ENCODE measurements at regions not wholly inside any gene's neighbourhood (a gene's known extent, or its start where the extent isn't known, plus 50 kb on each side); places are given as distances from the start of the nearest gene placed in this dataset.
"Not testable (repeated sequence)": the region's sequence is repeated elsewhere in the genome, so short reads cannot be mapped to it uniquely, and the experiment has no call there.

DNA sequence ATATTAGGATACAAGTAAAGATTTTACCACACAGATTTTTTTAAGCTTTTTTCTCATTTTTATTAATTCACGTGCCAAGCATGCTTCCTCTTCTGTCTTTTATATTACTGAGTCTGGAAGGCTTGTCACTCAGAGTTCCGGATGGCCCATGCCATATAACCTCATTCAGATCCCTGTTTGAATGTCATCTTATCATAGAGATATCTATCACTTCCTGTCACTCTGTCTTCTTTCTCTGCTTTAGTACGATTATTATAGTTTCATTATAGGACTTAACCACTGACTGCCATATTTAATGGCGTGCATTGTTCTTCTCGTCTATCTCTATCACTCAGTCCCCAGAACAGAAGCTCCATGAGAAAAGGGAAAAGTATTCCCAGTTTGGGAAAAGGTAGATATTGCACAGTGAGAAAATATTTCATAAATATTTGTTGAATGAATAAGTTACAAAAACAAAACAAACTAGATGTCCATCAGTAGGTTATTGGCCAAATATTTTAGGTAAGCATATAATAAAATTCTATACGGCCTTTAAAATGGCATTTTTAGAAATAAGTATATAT is 296.9 kb upstream of the GOT2 start:
- Histone ChIP-seq H3K36me3 (ENCODE audit: control insufficient read depth in 2 of 3, insufficient read depth in 3 of 3, low read length in 3 of 3) (no peaks in the 10 kb centered on the region), H3K9me3 (ENCODE audit: control insufficient read depth in 2 of 3, insufficient read depth in 1 of 3, low read length in 3 of 3) (peaks cover 0 to 7% (median 0%) of the 10 kb centered on the region in 3 donors), H3K4me3 (ENCODE audit: low read length in 3 of 3) (no peak overlapping the region), H3K27ac (ENCODE audit: low read depth in 2 of 2, low read length in 2 of 2) (no peak overlapping the region), H3K27me3 (ENCODE audit: control insufficient read depth, insufficient read depth, low read length) (no peaks in the 10 kb centered on the region), H3K4me1 (ENCODE audit: control insufficient read depth in 2 of 3, insufficient read depth in 2 of 3, low read depth in 1 of 3, low read length in 3 of 3) (no peaks in the 10 kb centered on the region), H3K9ac (ENCODE audit: low read length in 3 of 3) (no peak overlapping the region)
- DNase-seq (no peak), FAIRE-seq (no peak)
- intact Hi-C loops (cut with DNase I): no loop called here
- TF ChIP-seq CTCF (IDR thresholded peaks at IDR 0.05; ENCODE audit: borderline replicate concordance, extremely low read depth, insufficient read depth): no peak

- DNase-seq: no peak
- no peak for FAIRE-seq
- no peaks in the 10 kb centered on the region for H3K27me3 ChIP-seq (ENCODE audit: control insufficient read depth, insufficient read depth, low read length)
- H3K36me3 ChIP-seq (ENCODE audit: control insufficient read depth in 2 of 3, insufficient read depth in 3 of 3, low read length in 3 of 3): no peaks in the 10 kb centered on the region
- H3K9ac ChIP-seq (ENCODE audit: low read length in 3 of 3): no peak overlapping the region
- H3K9me3 ChIP-seq (ENCODE audit: control insufficient read depth in 2 of 3, insufficient read depth in 1 of 3, low read length in 3 of 3): peaks cover 0 to 3% (median 0%) of the 10 kb centered on the region in 3 donors
- no peak overlapping the region for H3K4me3 ChIP-seq (ENCODE audit: low read length in 3 of 3)
- TF ChIP-seq CTCF (IDR thresholded peaks at IDR 0.05; ENCODE audit: borderline replicate concordance, extremely low read depth, insufficient read depth): no peak
- intact Hi-C loops (cut with DNase I): no loop called here
- no peak overlapping the region for H3K27ac ChIP-seq (ENCODE audit: low read depth in 2 of 2, low read length in 2 of 2)
- no peaks in the 10 kb centered on the region for H3K4me1 ChIP-seq (ENCODE audit: control insufficient read depth in 2 of 3, insufficient read depth in 2 of 3, low read depth in 1 of 3, low read length in 3 of 3)
Observed at GRCh38 chr16:59021751-59022150, 287.6 kb upstream of the GOT2 start.

DNA sequence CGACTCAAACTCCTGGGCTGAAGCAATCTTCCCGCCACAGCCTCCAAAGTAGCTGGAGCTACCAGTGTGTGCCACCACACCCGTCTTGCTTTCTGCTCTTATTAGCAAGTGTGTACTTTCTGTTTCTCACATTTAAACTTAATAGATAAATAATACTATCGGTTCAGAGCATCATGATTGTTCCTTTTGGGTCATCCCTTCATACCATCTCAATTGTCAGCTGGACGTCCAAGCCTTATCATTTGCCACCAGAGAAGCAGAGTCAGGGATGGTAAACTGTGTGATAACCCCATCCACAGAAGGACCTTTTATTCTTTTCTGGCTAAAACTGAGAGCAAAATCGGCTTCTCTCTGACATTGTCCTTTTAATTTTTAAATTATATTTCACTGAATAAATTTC is 279.8 kb upstream of the GOT2 start:
- intact Hi-C loops (cut with DNase I): no loop called here
- DNase-seq: no peak
- Histone ChIP-seq H3K27ac (ENCODE audit: low read depth in 2 of 2, low read length in 2 of 2) (no peak overlapping the region), H3K9me3 (ENCODE audit: control insufficient read depth in 2 of 3, insufficient read depth in 1 of 3, low read length in 3 of 3) (no peaks in the 10 kb centered on the region), H3K9ac (ENCODE audit: low read length in 3 of 3) (no peak overlapping the region), H3K4me1 (ENCODE audit: control insufficient read depth in 2 of 3, insufficient read depth in 2 of 3, low read depth in 1 of 3, low read length in 3 of 3) (no peaks in the 10 kb centered on the region), H3K4me3 (ENCODE audit: low read length in 3 of 3) (no peak overlapping the region), H3K27me3 (ENCODE audit: control insufficient read depth, insufficient read depth, low read length) (no peaks in the 10 kb centered on the region), H3K36me3 (ENCODE audit: control insufficient read depth in 2 of 3, insufficient read depth in 3 of 3, low read length in 3 of 3) (no peaks in the 10 kb centered on the region)
- FAIRE-seq: no peak
- TF ChIP-seq CTCF (IDR thresholded peaks at IDR 0.05; ENCODE audit: borderline replicate concordance, extremely low read depth, insufficient read depth): no peak

- intact Hi-C loops (cut with DNase I): no loop called here
- no peaks in the 10 kb centered on the region for H3K27me3 ChIP-seq (ENCODE audit: control insufficient read depth, insufficient read depth, low read length)
- TF ChIP-seq CTCF (IDR thresholded peaks at IDR 0.05; ENCODE audit: borderline replicate concordance, extremely low read depth, insufficient read depth): no peak
- no peak overlapping the region for H3K27ac ChIP-seq (ENCODE audit: low read depth in 2 of 2, low read length in 2 of 2)
- DNase-seq: no peak
- no peaks in the 10 kb centered on the region for H3K4me1 ChIP-seq (ENCODE audit: control insufficient read depth in 2 of 3, insufficient read depth in 2 of 3, low read depth in 1 of 3, low read length in 3 of 3)
- H3K9ac ChIP-seq (ENCODE audit: low read length in 3 of 3): no peak overlapping the region
- no peak for FAIRE-seq
- H3K36me3 ChIP-seq (ENCODE audit: control insufficient read depth in 2 of 3, insufficient read depth in 3 of 3, low read length in 3 of 3): no peaks in the 10 kb centered on the region
- no peaks in the 10 kb centered on the region for H3K9me3 ChIP-seq (ENCODE audit: control insufficient read depth in 2 of 3, insufficient read depth in 1 of 3, low read length in 3 of 3)
- H3K4me3 ChIP-seq (ENCODE audit: low read length in 3 of 3): no peak overlapping the region
Observed at GRCh38 chr16:58999762-59000161, 265.6 kb upstream of the GOT2 start.

- intact Hi-C loops (cut with DNase I); H3K4me1 ChIP-seq (ENCODE audit: control insufficient read depth in 2 of 3, insufficient read depth in 2 of 3, low read depth in 1 of 3, low read length in 3 of 3); H3K27ac ChIP-seq (ENCODE audit: low read depth in 2 of 2, low read length in 2 of 2); DNase-seq; H3K4me3 ChIP-seq (ENCODE audit: low read length in 3 of 3); FAIRE-seq; H3K27me3 ChIP-seq (ENCODE audit: control insufficient read depth, insufficient read depth, low read length); H3K9ac ChIP-seq (ENCODE audit: low read length in 3 of 3); H3K36me3 ChIP-seq (ENCODE audit: control insufficient read depth in 2 of 3, insufficient read depth in 3 of 3, low read length in 3 of 3): not testable (repeated sequence)
- peaks cover 0 to 13% (median 5%) of the 10 kb centered on the region in 3 donors for H3K9me3 ChIP-seq (ENCODE audit: control insufficient read depth in 2 of 3, insufficient read depth in 1 of 3, low read length in 3 of 3)
Observed at GRCh38 chr16:58992755-58993154, 258.6 kb upstream of the GOT2 start.

Data from kidney (tissue), 13 donors.